HG03469 (cell line): ENCODE measurements at regions not wholly inside any gene's neighbourhood (a gene's known extent, or its start where the extent isn't known, plus 50 kb on each side); places are given as distances from the start of the nearest gene placed in this dataset.

ENCODE experiments used
- ATAC-seq: cut with Tn5 transposase; IDR thresholded peaks from one replicate; pipeline ENCODE4 v1.9.1; 2021; ENCODE audit warnings: mild to moderate bottlenecking, moderate library complexity, moderate number of reproducible peaks; ENCODE audit not compliant: unreplicated experiment

DNA sequence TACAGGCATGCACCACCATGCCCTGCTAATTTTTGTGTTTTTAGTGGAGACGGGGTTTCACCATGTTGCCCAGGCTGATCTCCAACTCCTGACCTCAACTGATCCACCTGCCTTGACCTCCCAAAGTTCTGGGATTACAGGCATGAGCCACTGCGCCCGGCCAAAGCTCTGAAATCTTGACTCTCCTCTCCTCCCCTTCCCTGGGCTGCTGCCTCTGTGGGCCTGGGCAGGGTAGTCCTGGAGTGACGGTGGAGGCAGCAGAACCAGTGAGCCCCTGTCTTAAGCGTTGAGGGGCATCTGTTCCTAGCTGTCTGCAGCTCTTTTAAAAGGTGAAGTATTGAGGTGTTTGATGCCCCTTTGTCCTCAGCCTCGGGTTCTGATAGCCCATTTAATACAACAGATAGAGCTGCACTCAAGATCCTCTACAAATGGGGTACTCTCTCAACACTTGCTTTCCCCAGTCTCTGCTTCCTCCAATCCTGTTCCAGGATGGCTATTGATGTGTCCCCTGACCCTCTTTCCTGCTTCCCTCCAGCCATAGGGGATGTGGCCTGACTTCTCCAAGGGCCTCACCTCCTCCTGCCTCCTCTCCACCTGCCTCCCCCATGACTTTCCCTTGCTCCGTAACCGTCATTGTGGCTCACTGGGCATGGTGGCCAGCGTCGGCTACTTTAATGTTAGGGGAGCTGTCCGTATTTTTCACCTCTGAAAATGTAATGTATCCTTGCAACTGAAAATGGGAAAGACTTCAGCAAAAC, 442.5 kb downstream of the GLRX3 start:
- no peak for ATAC-seq

- no peak for ATAC-seq
Measured at GRCh38 chr10:130579913-130580312, 443.7 kb downstream of the GLRX3 start.

GRCh38 chr10:130580975-130581374, 444.8 kb downstream of the GLRX3 start:
- ATAC-seq, result no peak

GRCh38 chr10:130587718-130588117, 451.5 kb downstream of the GLRX3 start:
- ATAC-seq, result no peak

GRCh38 chr10:130606001-130606405, 469.8 kb downstream of the GLRX3 start:
- ATAC-seq, result no peak

- ATAC-seq, result no peak
Measured at GRCh38 chr10:130607366-130607765, 471.2 kb downstream of the GLRX3 start.

GRCh38 chr10:130611239-130611638, 475.0 kb downstream of the GLRX3 start:
- ATAC-seq, result no peak

DNA sequence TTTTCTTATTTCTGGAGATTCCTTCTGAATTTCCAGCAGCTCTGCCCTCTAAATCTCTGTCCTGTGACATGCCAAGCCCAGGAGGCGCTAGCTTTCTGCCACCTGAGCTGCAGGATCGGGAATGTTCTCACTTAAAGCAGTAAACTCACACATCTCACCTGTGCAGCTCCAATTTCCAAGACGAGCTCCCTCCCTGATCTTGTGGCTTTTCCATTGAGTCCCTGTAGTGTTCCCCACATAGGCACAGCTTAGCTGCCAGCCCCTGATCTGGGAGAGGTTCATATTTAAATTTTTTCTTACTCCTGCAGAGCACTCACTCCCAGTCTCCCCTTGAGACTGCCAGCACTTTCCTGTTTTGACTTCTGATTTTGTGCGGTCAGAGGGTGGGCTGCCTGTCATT, 479.3 kb downstream of the GLRX3 start:
- no peak for ATAC-seq

DNA sequence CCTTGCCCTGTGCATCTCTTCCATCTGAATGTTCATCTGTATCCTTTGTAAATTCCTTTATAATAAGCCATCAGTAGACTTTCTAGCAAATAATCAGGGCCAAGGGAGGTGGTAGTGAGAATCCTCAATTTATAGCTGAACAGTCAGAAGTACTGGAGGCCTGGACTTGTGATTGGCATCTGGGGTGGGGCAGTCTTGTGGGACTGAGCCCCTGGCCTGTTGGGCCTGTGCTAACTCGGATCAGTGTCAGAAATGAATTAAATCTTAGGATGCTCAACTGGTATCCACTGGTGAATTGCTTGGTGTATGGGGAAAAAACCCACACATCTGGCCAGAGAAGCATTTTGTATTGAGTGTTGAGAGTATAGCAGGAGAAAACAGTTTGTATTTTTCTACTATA, 481.8 kb downstream of the GLRX3 start:
- ATAC-seq, result no peak

GRCh38 chr10:130618647-130619046, 482.5 kb downstream of the GLRX3 start:
- ATAC-seq, result no peak

DNA sequence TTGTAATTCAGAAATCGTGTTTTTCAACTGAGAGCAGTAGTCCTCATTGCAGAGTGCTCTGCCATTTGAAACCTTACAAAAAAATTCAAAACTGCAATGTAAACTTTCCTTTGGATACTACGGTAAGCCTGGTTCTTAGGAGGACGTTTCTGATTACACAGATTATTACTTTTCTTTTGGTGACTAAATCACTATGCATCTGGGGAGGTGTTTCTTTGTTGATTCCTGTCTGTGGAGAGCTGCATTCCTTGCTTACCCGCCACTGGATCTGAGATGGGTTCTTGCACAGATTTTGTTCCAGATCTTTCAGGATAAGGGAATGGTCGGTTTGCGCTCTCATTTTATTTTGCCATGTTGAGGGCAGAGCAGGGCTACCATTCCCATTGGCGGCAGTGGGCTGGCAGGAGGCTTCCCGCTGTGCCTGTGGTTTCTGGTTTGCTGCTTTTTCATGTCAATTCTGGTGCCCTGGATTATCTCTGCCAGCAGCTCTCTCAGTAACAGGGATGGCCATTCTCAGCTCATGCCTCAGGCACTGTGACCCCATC, 485.1 kb downstream of the GLRX3 start:
- ATAC-seq, result no peak

DNA sequence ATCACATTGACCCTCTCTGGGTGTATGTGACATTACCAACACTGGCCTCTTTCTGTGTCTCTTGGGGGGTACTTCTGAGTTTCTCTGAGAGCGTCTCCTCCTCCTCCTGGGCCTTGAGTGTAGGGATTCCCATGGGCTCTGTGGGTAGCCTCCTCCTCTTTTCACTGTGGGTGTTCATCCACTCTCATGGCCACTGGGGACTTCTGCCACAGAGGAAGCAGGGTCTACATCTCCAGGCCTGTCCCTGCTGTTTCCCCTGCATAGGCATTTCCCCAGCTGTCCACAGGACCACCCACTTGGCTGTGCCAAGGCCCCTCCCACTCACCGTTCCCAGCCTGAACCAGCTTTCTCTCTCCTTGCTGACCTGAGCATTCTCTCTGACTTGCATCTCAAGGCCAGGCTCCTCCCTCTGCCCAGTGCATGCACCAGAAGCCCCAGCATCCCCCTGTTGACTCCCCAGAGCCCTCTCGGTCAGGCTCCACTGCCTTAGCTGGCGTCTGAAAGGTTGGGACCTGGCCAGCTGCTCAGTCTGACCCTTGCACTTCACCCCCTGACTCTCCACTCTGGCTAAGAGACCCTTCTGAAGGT, 487.6 kb downstream of the GLRX3 start:
- ATAC-seq, result no peak

DNA sequence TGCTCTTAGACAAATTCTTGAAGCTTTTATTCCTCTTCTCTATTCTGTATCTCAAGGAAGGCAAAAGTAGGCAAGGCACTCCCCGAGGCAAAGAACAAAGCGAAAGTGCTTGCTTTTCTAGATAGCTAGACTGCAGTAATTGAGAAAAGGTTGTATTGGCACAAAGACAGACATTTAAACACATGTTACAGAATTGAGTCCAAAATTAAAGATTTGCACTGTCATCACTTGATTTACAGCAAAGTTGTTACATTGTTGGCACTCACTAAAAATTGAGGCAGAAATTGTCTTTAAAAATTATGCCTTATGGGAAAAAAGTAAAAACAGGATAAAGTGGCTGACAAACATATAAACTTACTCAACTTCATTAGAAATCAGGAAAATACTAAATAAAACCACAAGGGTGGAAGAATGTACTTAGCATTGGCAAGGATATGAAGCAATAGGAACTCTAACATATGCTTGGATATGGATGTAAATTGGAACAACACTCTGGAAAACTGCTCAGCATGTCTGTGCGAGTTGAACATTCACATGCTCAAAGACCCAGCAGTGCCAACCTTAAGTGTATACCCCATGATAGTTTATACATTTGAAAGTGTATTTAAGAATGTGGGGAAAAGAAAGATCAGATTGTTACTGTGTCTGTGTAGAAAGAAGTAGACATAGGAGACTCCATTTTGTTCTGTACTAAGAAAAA, 491.3 kb downstream of the GLRX3 start:
- ATAC-seq, result no peak

GRCh38 chr10:130630135-130630534, 493.9 kb downstream of the GLRX3 start:
- ATAC-seq, result no peak

GRCh38 chr10:130631142-130632096, 495.2 kb downstream of the GLRX3 start:
- ATAC-seq, result no peak

DNA sequence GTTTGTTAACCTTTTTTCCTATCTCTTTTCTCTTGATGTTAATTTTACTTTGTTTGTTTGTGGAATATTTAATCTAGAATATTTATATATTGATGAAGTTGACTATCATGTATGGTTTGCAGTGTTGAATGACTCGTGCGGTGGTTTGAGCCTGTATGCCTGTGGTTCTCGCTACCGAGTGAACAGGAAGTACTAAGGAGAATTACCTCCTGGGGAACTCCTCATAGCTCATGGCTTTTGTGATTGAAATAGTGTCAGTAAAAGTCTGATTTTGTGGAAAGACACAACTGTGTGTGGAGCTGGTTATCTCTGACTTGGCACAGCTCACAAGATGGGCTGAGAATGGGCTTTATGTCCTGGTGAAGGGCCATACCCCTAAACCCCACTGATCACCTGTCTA, 498.6 kb downstream of the GLRX3 start:
- ATAC-seq, result no peak

DNA sequence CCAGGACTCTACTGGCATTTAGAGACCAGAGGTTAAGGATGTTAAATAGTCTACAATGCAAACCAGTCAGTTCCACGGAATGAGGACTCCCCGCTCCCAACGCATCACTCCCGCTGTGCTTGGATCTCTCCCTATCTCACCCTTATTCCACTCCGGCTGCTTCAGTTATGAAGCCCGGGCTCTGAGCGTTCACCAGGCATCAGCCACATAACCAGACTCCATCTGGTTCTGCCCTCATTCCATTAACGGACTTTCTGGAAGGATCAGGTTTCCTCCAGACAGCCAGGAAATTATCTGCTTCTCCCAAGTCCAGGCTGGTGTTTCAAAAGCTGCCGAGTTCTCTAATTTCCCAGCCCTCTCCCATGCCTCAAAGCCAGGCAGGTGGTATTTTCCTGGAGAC, 499.3 kb downstream of the GLRX3 start:
- ATAC-seq, result no peak

DNA sequence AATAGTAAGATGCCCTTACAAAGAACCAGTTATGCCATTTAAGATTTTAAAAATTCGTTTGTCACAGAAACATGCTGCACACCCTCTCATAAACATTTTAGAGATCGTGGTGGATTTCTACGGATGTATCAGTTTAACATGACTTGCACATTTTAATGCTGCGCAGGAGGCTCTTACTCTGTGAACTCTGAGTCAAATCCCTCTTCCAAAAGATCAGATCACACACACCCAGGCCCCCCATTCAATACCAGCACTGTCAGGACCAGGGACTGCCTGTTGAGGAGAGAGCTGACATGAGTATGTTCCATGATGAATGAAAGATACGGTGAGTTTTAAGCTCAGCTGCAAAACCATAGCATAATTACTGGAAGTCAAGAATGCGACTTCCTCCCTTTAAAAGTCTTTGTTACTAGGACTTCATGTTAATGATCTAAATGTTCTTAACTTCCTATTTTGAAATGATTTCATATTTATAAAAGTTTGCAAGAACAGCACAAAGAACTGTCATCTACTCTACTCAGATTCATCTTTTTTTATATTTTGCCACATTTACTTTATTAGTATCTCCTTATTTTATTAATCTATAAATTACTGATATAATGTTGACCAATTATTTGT, 500.2 kb downstream of the GLRX3 start:
- no peak for ATAC-seq

GRCh38 chr10:130637089-130637676, 501.0 kb downstream of the GLRX3 start:
- ATAC-seq, result no peak

- ATAC-seq, result no peak
Measured at GRCh38 chr10:130638991-130639390, 502.8 kb downstream of the GLRX3 start.
